ENCODE measurements at regions not wholly inside any gene's neighbourhood (a gene's known extent, or its start where the extent isn't known, plus 50 kb on each side); places are given as distances from the start of the nearest gene placed in this dataset.

- TF ChIP-seq CTCF (IDR thresholded peaks at IDR 0.05) (no peak), ZFX (IDR thresholded peaks at IDR 0.05; ENCODE audit: borderline replicate concordance) (no peak)
- H3K27ac ChIP-seq = no peak overlapping the region
Measured at GRCh38 chr4:81622028-81622427, 150.3 kb upstream of the RASGEF1B start.

GRCh38 chr4:81621490-81621889 is 149.8 kb upstream of the RASGEF1B start:
- TF ChIP-seq ZFX (IDR thresholded peaks at IDR 0.05; ENCODE audit: borderline replicate concordance) (no peak), CTCF (IDR thresholded peaks at IDR 0.05) (no peak)

GRCh38 chr4:81620442-81620841 is 148.7 kb upstream of the RASGEF1B start:
- no peak overlapping the region for H3K27ac ChIP-seq
- TF ChIP-seq CTCF (IDR thresholded peaks at IDR 0.05) (no peak), ZFX (IDR thresholded peaks at IDR 0.05; ENCODE audit: borderline replicate concordance) (no peak)

More at GRCh38 chr4:81621490-81621889, 149.8 kb upstream of the RASGEF1B start:
- no peak overlapping the region for H3K27ac ChIP-seq

- no peak overlapping the region for H3K27ac ChIP-seq
- TF ChIP-seq ZFX (IDR thresholded peaks at IDR 0.05; ENCODE audit: borderline replicate concordance) = no peak
- TF ChIP-seq CTCF (IDR thresholded peaks at IDR 0.05) = no peak
Measured at GRCh38 chr4:81617545-81617944, 145.8 kb upstream of the RASGEF1B start.

- H3K27ac ChIP-seq = no peak overlapping the region
- no peak for TF ChIP-seq CTCF (IDR thresholded peaks at IDR 0.05)
- TF ChIP-seq ZFX (IDR thresholded peaks at IDR 0.05; ENCODE audit: borderline replicate concordance) = no peak
Measured at GRCh38 chr4:81611221-81611620, 139.5 kb upstream of the RASGEF1B start.

- TF ChIP-seq ZFX (IDR thresholded peaks at IDR 0.05; ENCODE audit: borderline replicate concordance) (no peak), CTCF (IDR thresholded peaks at IDR 0.05) (no peak)
- H3K27ac ChIP-seq = no peak overlapping the region
Measured at GRCh38 chr4:81609844-81610243, 138.1 kb upstream of the RASGEF1B start.

- H3K27ac ChIP-seq = no peak overlapping the region
- TF ChIP-seq CTCF (IDR thresholded peaks at IDR 0.05) = no peak
- no peak for TF ChIP-seq ZFX (IDR thresholded peaks at IDR 0.05; ENCODE audit: borderline replicate concordance)
Measured at GRCh38 chr4:81607950-81608349, 136.2 kb upstream of the RASGEF1B start.

Measured in 22Rv1 (cell line).